ENCODE measurements at regions not wholly inside any gene's neighbourhood (a gene's known extent, or its start where the extent isn't known, plus 50 kb on each side); places are given as distances from the start of the nearest gene placed in this dataset.

DNA sequence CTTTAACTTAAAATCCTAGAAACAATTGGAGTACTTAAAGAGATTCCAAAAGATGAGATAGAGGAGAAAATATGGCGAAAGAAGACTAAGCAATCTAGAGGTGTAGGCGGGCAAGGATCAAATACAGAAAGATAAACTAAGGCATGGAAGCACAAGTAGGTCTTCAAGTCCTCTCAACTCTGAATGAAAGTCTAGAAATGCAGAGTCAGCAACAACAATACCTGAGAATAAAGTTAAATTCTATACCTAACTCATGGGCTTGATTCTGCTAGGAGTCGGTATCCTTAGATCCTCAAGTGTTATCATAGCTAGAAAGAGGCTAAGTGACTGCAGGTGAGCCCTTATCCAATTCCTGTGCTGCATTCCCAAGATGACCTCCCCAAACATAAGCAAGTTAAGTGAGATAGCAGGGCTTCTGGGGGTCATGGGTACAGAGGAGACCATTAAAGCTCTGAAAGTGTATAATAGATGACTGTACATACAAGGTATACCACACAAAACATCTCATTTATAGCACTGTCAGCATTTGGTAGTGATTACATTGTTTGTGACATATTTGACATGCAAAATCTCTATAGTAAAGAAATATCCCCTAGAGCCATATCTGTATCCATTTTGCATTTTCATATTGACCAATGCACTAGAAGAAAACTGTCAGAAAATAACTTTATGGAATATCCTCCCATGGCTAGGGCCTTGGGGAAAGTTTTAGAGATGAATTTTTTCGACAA lies 82.5 kb upstream of the ARID2 start:
- no peak for TF ChIP-seq POLR2AphosphoS5 (IDR thresholded peaks at IDR 0.05; ENCODE audit: low read depth, low read length)
- TF ChIP-seq REST (IDR thresholded peaks at IDR 0.05; ENCODE audit: insufficient read depth in 1 of 2, low read depth in 2 of 2, low read length in 2 of 2) = no peak
- no peak for TF ChIP-seq TAF1 (IDR thresholded peaks at IDR 0.05; ENCODE audit: borderline replicate concordance, insufficient read depth, low read length)
- no peak for TF ChIP-seq FOXP2 (optimal IDR thresholded peaks at IDR 0.05; ENCODE audit: borderline replicate concordance, extremely low read depth, extremely low read length, insufficient read depth)
- TF ChIP-seq SIN3A (IDR thresholded peaks at IDR 0.05; ENCODE audit: borderline replicate concordance, insufficient read depth, low read length) = no peak

DNA sequence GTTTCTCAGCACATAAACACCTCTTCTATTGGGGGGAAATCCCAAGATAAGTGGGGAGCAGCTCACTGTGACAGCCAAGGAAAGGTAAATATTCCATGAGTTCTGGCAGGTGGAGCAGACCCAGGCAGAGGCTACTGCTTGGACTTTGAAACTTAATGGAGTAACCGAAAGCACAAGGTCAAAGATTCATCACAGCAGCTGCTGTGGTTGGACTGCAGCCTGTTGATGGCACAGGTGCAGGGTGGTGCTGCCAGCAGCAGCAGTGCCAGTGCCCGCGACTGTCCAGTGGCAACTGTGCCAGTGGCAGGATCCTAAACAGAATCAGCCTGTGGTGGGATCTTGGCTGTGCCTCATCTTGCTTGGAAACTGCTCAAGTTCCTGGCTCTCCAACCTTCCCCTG lies 81.4 kb upstream of the ARID2 start:
- TF ChIP-seq TAF1 (IDR thresholded peaks at IDR 0.05; ENCODE audit: borderline replicate concordance, insufficient read depth, low read length) (no peak), POLR2AphosphoS5 (IDR thresholded peaks at IDR 0.05; ENCODE audit: low read depth, low read length) (no peak), FOXP2 (optimal IDR thresholded peaks at IDR 0.05; ENCODE audit: borderline replicate concordance, extremely low read depth, extremely low read length, insufficient read depth) (no peak), REST (IDR thresholded peaks at IDR 0.05; ENCODE audit: insufficient read depth in 1 of 2, low read depth in 2 of 2, low read length in 2 of 2) (no peak), SIN3A (IDR thresholded peaks at IDR 0.05; ENCODE audit: borderline replicate concordance, insufficient read depth, low read length) (no peak)

- TF ChIP-seq REST (IDR thresholded peaks at IDR 0.05; ENCODE audit: insufficient read depth in 1 of 2, low read depth in 2 of 2, low read length in 2 of 2) (no peak), POLR2AphosphoS5 (IDR thresholded peaks at IDR 0.05; ENCODE audit: low read depth, low read length) (no peak), SIN3A (IDR thresholded peaks at IDR 0.05; ENCODE audit: borderline replicate concordance, insufficient read depth, low read length) (no peak), TAF1 (IDR thresholded peaks at IDR 0.05; ENCODE audit: borderline replicate concordance, insufficient read depth, low read length) (no peak), FOXP2 (optimal IDR thresholded peaks at IDR 0.05; ENCODE audit: borderline replicate concordance, extremely low read depth, extremely low read length, insufficient read depth) (no peak)
Observed at GRCh38 chr12:45651029-45651428, 78.5 kb upstream of the ARID2 start.

GRCh38 chr12:45654002-45654665 lies 75.4 kb upstream of the ARID2 start:
- no peak for TF ChIP-seq REST (IDR thresholded peaks at IDR 0.05; ENCODE audit: insufficient read depth in 1 of 2, low read depth in 2 of 2, low read length in 2 of 2)
- no peak for TF ChIP-seq FOXP2 (optimal IDR thresholded peaks at IDR 0.05; ENCODE audit: borderline replicate concordance, extremely low read depth, extremely low read length, insufficient read depth)
- no peak for TF ChIP-seq POLR2AphosphoS5 (IDR thresholded peaks at IDR 0.05; ENCODE audit: low read depth, low read length)
- TF ChIP-seq SIN3A (IDR thresholded peaks at IDR 0.05; ENCODE audit: borderline replicate concordance, insufficient read depth, low read length) = no peak
- no peak for TF ChIP-seq TAF1 (IDR thresholded peaks at IDR 0.05; ENCODE audit: borderline replicate concordance, insufficient read depth, low read length)

Measured in PFSK-1 (cell line).